OCI-LY7 (cell line): ENCODE measurements at regions not wholly inside any gene's neighbourhood (a gene's known extent, or its start where the extent isn't known, plus 50 kb on each side); places are given as distances from the start of the nearest gene placed in this dataset.

Experiments used
- BruUV-seq: library from RNA; stranded (reverse); fragments of 400-500 nt; replicated peaks from 2 replicates; lab custom pipeline; 2021; lab: Mats Ljungman, UMichigan
- CTCF ChIA-PET: fragments of 300-600 bp; sonication (Branson Sonifier 250); formaldehyde crosslinking; loops from one replicate; lab custom pipeline; 2022; ENCODE audit warnings: antibody characterized with exemption; ENCODE audit not compliant: unreplicated experiment; lab: Charles Lee
- POLR2A ChIA-PET: fragments of 300-600 bp; sonication (Branson Sonifier 250); formaldehyde crosslinking; loops from one replicate; lab custom pipeline; 2022; ENCODE audit warnings: antibody characterized with exemption; lab: Charles Lee
- DNase-seq: peaks from one replicate; pipeline ENCODE4 v3.0.0-alpha.2; 2015; ENCODE audit warnings: low spot score
- H2AFZ ChIP-seq: fragments of 200-600 bp; sonication (generic), shearing (Covaris generic); 2 replicates; pipeline ENCODE4 v1.6.1; 2014; ENCODE audit warnings: mild to moderate bottlenecking, antibody characterized with exemption, low read length, moderate library complexity
- H3K27ac ChIP-seq: fragments of 200-600 bp; sonication (generic); 2 replicates; pipeline ENCODE4 v1.5.1; 2014; ENCODE audit warnings: mixed run types, low read depth, mild to moderate bottlenecking, moderate library complexity, low read length, inconsistent platforms; ENCODE audit not compliant: poor library complexity, severe bottlenecking
- H3K36me3 ChIP-seq: fragments of 200-600 bp; sonication (generic); 2 replicates; pipeline ENCODE4 v1.6.1; 2014; ENCODE audit warnings: mild to moderate bottlenecking, antibody characterized with exemption, low read length, moderate library complexity, mixed read lengths; ENCODE audit not compliant: insufficient read depth
- H3K4me1 ChIP-seq: fragments of 200-600 bp; sonication (generic); 2 replicates; pipeline ENCODE4 v1.5.1; 2014; ENCODE audit warnings: mild to moderate bottlenecking, low read length; ENCODE audit not compliant: insufficient read depth, poor library complexity, severe bottlenecking
- H3K4me2 ChIP-seq: fragments of 200-600 bp; sonication (generic); 2 replicates; pipeline ENCODE4 v1.6.1; 2014; ENCODE audit warnings: mild to moderate bottlenecking, low read length
- H3K4me3 ChIP-seq: fragments of 200-600 bp; sonication (generic); 2 replicates; pipeline ENCODE4 v1.5.1; 2014; ENCODE audit warnings: mild to moderate bottlenecking, low read depth, low read length; ENCODE audit not compliant: poor library complexity, severe bottlenecking
- H3K79me2 ChIP-seq: fragments of 200-600 bp; sonication (generic); 2 replicates; pipeline ENCODE4 v1.6.1; 2016; ENCODE audit warnings: low read depth, mild to moderate bottlenecking, low read length, moderate library complexity, mixed read lengths; ENCODE audit not compliant: insufficient read depth
- H3K9me2 ChIP-seq: fragments of 200-600 bp; sonication (generic); 2 replicates; pipeline ENCODE4 v1.6.1; 2016; ENCODE audit warnings: mild to moderate bottlenecking, low read length, mixed read lengths; ENCODE audit not compliant: insufficient read depth
- H3K9me3 ChIP-seq: fragments of 200-600 bp; sonication (generic); 2 replicates; pipeline ENCODE4 v1.6.1; 2014; ENCODE audit warnings: mild to moderate bottlenecking, mixed run types, low read length, mixed read lengths
- H4K20me1 ChIP-seq: fragments of 200-600 bp; sonication (generic); 2 replicates; pipeline ENCODE4 v1.6.1; 2014; ENCODE audit warnings: mild to moderate bottlenecking, antibody characterized with exemption, low read length, moderate library complexity, mixed read lengths; ENCODE audit not compliant: insufficient read depth
- CTCF ChIP-seq: fragments of 200-600 bp; sonication (generic); conservative IDR thresholded peaks from 2 replicates; pipeline ENCODE4 v1.5.1; 2014; ENCODE audit warnings: mild to moderate bottlenecking, antibody characterized with exemption, low read length, moderate library complexity, mixed read lengths
- EZH2phosphoT487 ChIP-seq: fragments of 200-600 bp; sonication (generic); IDR thresholded peaks from 2 replicates; pipeline ENCODE4 v1.6.1; 2018; ENCODE audit warnings: low read depth, borderline replicate concordance, mild to moderate bottlenecking, mixed run types, antibody characterized with exemption, low read length, moderate library complexity, mixed read lengths
- intact Hi-C: fragments of 100-400 bp; cut with micrococcal nuclease; formaldehyde crosslinking; loops from one replicate; pipeline ENCODE4 v1.10.0; 2022; ENCODE audit not compliant: unreplicated experiment

GRCh38 chr6:27619436-27619835 is 146.5 kb upstream of the ZNF184 start:
- intact Hi-C loops, result no loop called here
- H3K9me2 ChIP-seq, result no peaks in the 10 kb centered on the region
- H3K4me3 ChIP-seq, result no peak overlapping the region
- TF ChIP-seq CTCF (no peak), EZH2phosphoT487 (no peak)
- no peak overlapping the region for H2AFZ ChIP-seq
- no peaks in the 10 kb centered on the region for H3K36me3 ChIP-seq
- no TSS peak for BruUV-seq
- peaks cover 6% of the 10 kb centered on the region for H3K4me1 ChIP-seq
- no peak overlapping the region for H3K4me2 ChIP-seq
- no peak overlapping the region for H3K27ac ChIP-seq
- ChIA-PET CTCF (no interaction called here), POLR2A (no interaction called here)
- DNase-seq, result no peak
- no peaks in the 10 kb centered on the region for H3K79me2 ChIP-seq
- H4K20me1 ChIP-seq, result no peaks in the 10 kb centered on the region
- H3K9me3 ChIP-seq, result no peaks in the 10 kb centered on the region

- no peaks in the 10 kb centered on the region for H3K9me2 ChIP-seq
- H3K4me2 ChIP-seq, result peak overlapping the region; percentile 53
- POLR2A ChIA-PET, result interaction anchor here (0.6 kb wide), 1 partner anchor 412 kb away, joined by 4 read pairs; no protein-coding TSS in a partner anchor
- H3K27ac ChIP-seq, result no peak overlapping the region
- no peak for DNase-seq
- intact Hi-C loops, result no loop called here
- H3K79me2 ChIP-seq, result no peaks in the 10 kb centered on the region
- no peak overlapping the region for H3K4me3 ChIP-seq
- H3K4me1 ChIP-seq, result peaks cover 6% of the 10 kb centered on the region
- TF ChIP-seq CTCF (no peak), EZH2phosphoT487 (no peak)
- no peaks in the 10 kb centered on the region for H3K36me3 ChIP-seq
- no peaks in the 10 kb centered on the region for H4K20me1 ChIP-seq
- H2AFZ ChIP-seq, result peak overlapping the region; percentile 77; the same call in 1 of the 2 replicates
- BruUV-seq, result no TSS peak
- no peaks in the 10 kb centered on the region for H3K9me3 ChIP-seq
- CTCF ChIA-PET, result no interaction called here
Observed at GRCh38 chr6:27617700-27618689, 145.1 kb upstream of the ZNF184 start.
